T-helper 2 cell treated with Interferon-gamma antibody and Interleukin-4, amounts not matched to agents 5 μg/mL and 100 μg/mL, for 36 hours (primary cell): ENCODE measurements at regions not wholly inside any gene's neighbourhood (a gene's known extent, or its start where the extent isn't known, plus 50 kb on each side); places are given as distances from the start of the nearest gene placed in this dataset.

Source experiments
- DNase-seq: peaks from one replicate; pipeline ENCODE4 v3.0.0; 2021; ENCODE audit warnings: low spot score
- H3K27ac Mint-ChIP-seq: one replicate; pipeline ENCODE4 v1.8.0; 2021; ENCODE audit warnings: mild to moderate bottlenecking, mixed read lengths
- H3K27me3 Mint-ChIP-seq: one replicate; pipeline ENCODE4 v1.8.0; 2021; ENCODE audit warnings: low read depth, mixed read lengths
- H3K36me3 Mint-ChIP-seq: one replicate; pipeline ENCODE4 v1.8.0; 2021; ENCODE audit warnings: low read depth, mixed read lengths
- H3K4me1 Mint-ChIP-seq: one replicate; pipeline ENCODE4 v1.8.0; 2021; ENCODE audit warnings: low read depth, mixed read lengths
- H3K4me3 Mint-ChIP-seq: one replicate; pipeline ENCODE4 v1.8.0; 2022; ENCODE audit warnings: mild to moderate bottlenecking, moderate library complexity, mixed read lengths
- H3K9me3 Mint-ChIP-seq: one replicate; pipeline ENCODE4 v1.8.0; 2021; ENCODE audit warnings: mixed read lengths

DNA sequence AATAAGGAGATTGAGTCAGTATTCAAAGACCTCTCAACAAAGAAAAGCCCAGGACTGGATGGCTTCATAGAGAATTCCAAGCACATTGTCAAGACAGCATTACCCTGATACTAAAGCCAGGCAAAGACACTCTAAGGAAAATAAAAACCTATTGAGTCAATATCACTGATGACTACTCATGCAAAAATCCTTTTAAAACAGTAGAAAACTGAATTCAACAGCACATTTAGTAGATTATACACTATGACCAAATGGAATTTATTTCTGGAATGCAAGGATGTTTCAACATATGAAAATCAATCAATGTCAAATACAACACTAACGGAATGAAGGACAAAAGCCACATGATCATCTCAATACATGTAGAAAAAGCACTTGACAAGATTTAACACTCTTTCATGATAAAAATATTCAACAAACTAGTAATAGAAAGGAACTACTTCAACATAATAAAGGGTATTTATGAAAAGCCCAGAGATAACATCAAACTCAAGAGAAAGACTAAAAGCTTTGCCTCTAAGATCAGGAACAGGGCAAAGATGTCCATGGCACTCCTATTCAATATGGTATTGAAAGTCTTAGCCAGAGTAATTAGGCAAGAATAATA lies 633.3 kb downstream of the ANKRD50 start:
- Mint-ChIP-seq H3K4me3 (no peak overlapping the region), H3K36me3 (no peaks in the 10 kb centered on the region), H3K9me3 (peaks cover 15% of the 10 kb centered on the region), H3K27me3 (no peaks in the 10 kb centered on the region), H3K4me1 (no peaks in the 10 kb centered on the region), H3K27ac (no peak overlapping the region)
- no peak for DNase-seq

DNA sequence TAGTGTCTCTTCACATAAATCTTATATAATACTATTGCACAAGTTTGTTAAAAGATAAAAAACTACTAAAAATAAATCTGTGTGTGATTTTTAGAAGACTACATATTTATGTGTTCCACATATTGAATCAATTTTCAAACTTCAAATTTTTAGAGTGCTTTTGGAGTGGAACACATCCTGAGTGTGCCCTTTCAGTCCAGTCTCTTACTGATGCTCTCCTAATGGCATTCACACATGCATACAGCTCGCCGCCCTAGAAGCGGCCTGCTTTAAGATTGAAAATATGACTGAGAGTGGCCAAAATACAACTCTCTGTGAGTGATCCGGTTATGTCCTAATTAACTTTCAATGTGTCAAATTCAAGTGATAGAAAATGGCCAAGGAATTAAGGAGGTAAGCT lies 628.8 kb downstream of the ANKRD50 start:
- DNase-seq = no peak
- Mint-ChIP-seq H3K27ac (no peak overlapping the region), H3K4me3 (no peak overlapping the region), H3K9me3 (peaks cover 9% of the 10 kb centered on the region), H3K36me3 (no peaks in the 10 kb centered on the region), H3K4me1 (no peaks in the 10 kb centered on the region), H3K27me3 (no peaks in the 10 kb centered on the region)

DNA sequence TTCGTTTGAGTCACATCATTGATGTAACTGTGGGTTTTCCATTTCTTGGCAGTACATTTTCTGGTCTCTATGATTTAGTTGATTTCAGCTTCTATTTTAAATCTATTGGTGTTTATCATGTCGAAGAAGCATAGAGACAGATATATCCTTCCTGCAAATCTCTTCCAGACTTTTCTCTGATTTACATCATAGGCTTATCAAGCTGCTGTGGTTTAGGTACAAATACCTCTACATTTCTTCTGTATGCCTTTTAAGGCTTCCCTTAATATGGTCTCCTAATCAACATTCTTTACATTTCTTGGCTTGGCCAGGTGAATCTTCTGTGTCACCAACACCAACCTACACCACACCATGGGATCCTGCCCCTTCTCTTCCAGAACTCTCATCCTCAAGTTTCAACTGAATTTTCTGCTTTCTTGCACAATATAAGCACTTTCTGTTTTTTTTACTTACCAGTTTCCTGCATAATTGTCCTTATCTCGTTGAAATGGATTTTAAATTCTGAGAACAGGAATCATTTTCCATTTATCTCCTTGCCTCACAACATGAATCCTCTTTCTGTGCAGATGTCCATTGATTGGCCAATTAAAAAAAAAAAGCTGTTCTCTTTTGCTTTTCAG lies 626.9 kb downstream of the ANKRD50 start:
- Mint-ChIP-seq H3K27ac (no peak overlapping the region), H3K27me3 (no peaks in the 10 kb centered on the region), H3K36me3 (no peaks in the 10 kb centered on the region), H3K4me1 (no peaks in the 10 kb centered on the region), H3K4me3 (no peak overlapping the region), H3K9me3 (peaks cover under 1% of the 10 kb centered on the region)
- DNase-seq = no peak

GRCh38 chr4:124090021-124090420 lies 622.5 kb downstream of the ANKRD50 start:
- Mint-ChIP-seq H3K27me3 (no peaks in the 10 kb centered on the region), H3K4me1 (no peaks in the 10 kb centered on the region), H3K27ac (no peak overlapping the region), H3K4me3 (no peak overlapping the region), H3K36me3 (no peaks in the 10 kb centered on the region), H3K9me3 (no peaks in the 10 kb centered on the region)
- no peak for DNase-seq

DNA sequence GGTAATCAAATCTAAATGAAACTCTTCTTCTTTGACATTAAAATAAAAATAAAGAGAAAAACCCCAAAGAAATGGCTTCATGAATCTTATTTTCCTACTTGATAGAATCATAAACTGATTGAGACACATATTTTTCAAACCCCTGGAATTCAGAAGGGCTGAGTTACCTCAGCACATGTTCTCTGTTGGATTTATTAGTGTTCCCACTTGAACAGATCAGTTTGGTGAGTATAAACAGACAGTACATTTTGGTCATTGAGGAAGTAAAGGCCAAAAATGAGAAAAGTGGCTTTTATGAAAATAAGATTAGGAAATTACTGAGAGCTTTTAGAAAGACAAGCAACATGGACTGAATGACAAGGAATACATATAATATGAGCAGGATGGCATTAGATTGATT lies 620.4 kb downstream of the ANKRD50 start:
- no peaks in the 10 kb centered on the region for H3K36me3 Mint-ChIP-seq

GRCh38 chr4:124092541-124092984 lies 620.0 kb downstream of the ANKRD50 start:
- no peaks in the 10 kb centered on the region for H3K4me1 Mint-ChIP-seq
- no peaks in the 10 kb centered on the region for H3K36me3 Mint-ChIP-seq
- H3K4me3 Mint-ChIP-seq = no peak overlapping the region
- no peaks in the 10 kb centered on the region for H3K27me3 Mint-ChIP-seq
- DNase-seq = no peak
- no peaks in the 10 kb centered on the region for H3K9me3 Mint-ChIP-seq
- H3K27ac Mint-ChIP-seq = no peak overlapping the region

More for the DNA sequence above, 620.4 kb downstream of the ANKRD50 start:
- H3K9me3 Mint-ChIP-seq = no peaks in the 10 kb centered on the region
- H3K4me1 Mint-ChIP-seq = no peaks in the 10 kb centered on the region
- no peak overlapping the region for H3K27ac Mint-ChIP-seq
- no peak overlapping the region for H3K4me3 Mint-ChIP-seq
- H3K27me3 Mint-ChIP-seq = no peaks in the 10 kb centered on the region
- DNase-seq = no peak

DNA sequence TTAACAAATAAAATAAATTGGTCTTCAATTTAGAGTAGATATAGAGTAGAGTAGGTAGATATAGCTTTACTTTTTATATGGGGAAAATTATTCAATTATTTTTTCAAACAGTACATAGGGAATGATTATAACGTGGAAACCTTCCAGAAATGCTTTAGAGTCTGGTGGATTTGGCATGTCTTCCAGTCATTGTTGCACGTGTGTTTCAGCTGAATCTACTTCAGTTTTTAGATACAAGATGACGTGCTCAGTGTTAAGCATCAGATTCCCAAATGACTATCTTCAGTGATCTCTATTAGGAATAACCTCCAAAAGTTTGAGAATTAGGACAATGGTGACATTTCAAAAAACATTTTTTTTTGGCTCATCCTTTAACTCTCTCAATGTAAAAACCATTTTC lies 616.9 kb downstream of the ANKRD50 start:
- Mint-ChIP-seq H3K4me1 (no peaks in the 10 kb centered on the region), H3K9me3 (no peaks in the 10 kb centered on the region), H3K27ac (no peak overlapping the region), H3K4me3 (no peak overlapping the region), H3K36me3 (no peaks in the 10 kb centered on the region), H3K27me3 (no peaks in the 10 kb centered on the region)
- DNase-seq = no peak

DNA sequence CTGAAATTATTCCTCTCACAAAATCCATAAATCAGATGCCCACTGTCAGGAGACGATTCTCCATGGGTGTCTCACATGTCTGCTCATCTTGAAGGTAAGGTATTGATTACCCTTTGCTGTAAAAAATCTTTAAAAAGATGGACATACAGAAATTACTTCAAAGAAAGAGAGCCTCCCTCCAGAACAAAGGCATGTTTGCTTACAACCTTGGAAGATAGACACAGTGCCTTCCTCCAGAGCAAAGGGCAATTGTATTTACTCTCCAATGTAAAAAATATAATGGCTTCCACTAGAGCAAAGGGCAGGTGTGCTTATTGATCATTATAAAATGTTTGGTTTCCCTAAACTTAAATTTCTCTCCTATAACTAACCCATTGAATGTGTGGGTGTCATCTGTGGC lies 616.2 kb downstream of the ANKRD50 start:
- H3K27ac Mint-ChIP-seq = no peak overlapping the region
- H3K27me3 Mint-ChIP-seq = no peaks in the 10 kb centered on the region
- H3K9me3 Mint-ChIP-seq = no peaks in the 10 kb centered on the region
- H3K36me3 Mint-ChIP-seq = no peaks in the 10 kb centered on the region
- H3K4me1 Mint-ChIP-seq = no peaks in the 10 kb centered on the region
- no peak overlapping the region for H3K4me3 Mint-ChIP-seq
- no peak for DNase-seq

GRCh38 chr4:124097447-124097846 lies 615.1 kb downstream of the ANKRD50 start:
- DNase-seq = no peak
- no peaks in the 10 kb centered on the region for H3K4me1 Mint-ChIP-seq
- H3K4me3 Mint-ChIP-seq = no peak overlapping the region
- H3K27me3 Mint-ChIP-seq = no peaks in the 10 kb centered on the region
- H3K27ac Mint-ChIP-seq = no peak overlapping the region
- H3K36me3 Mint-ChIP-seq = no peaks in the 10 kb centered on the region
- no peaks in the 10 kb centered on the region for H3K9me3 Mint-ChIP-seq

DNA sequence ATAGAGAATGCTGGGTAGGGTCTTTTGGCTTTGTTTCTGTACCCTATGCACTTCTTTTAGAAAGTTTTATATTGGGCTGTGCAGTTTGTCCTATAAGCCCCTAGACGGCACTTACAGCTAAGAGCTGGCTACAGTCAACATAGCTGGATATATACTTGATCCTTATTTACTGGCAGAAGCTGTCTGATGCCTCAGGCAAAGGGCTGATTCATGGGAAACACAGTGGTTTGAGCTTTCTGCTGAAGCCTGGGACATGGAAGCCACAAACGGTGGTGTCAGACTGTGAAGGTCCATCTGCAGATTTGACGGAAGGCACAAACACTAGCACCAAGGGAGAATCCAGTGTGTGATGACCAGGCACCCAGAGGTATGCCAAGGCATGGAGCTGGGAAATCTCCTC lies 608.4 kb downstream of the ANKRD50 start:
- Mint-ChIP-seq H3K4me1 (no peaks in the 10 kb centered on the region), H3K36me3 (no peaks in the 10 kb centered on the region), H3K4me3 (no peak overlapping the region), H3K9me3 (no peaks in the 10 kb centered on the region), H3K27me3 (no peaks in the 10 kb centered on the region), H3K27ac (no peak overlapping the region)
- DNase-seq = no peak

DNA sequence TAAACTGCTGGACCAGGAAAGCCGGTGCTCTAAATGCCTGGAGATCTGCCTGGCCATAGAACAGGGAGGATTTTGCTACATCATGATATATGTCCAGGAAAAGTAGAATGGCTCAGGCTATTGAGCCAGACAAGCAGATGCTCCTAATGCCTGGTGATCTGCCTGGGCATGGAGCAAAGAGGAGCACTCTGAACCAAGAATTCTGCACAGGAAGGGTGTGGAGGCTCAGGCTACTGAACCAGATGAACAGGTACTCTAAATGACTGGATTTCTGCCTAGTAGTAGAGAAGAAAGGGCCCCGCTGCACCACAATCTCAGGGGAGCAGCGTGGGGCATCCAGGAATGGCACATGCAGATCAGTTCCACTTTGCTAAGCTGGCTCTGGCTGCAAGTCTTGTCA lies 607.9 kb downstream of the ANKRD50 start:
- Mint-ChIP-seq H3K4me3 (no peak overlapping the region), H3K9me3 (no peaks in the 10 kb centered on the region), H3K27me3 (no peaks in the 10 kb centered on the region), H3K36me3 (no peaks in the 10 kb centered on the region), H3K4me1 (no peaks in the 10 kb centered on the region), H3K27ac (no peak overlapping the region)
- DNase-seq = no peak

GRCh38 chr4:124105212-124105611 lies 607.3 kb downstream of the ANKRD50 start:
- no peak overlapping the region for H3K27ac Mint-ChIP-seq
- no peak overlapping the region for H3K4me3 Mint-ChIP-seq
- no peaks in the 10 kb centered on the region for H3K9me3 Mint-ChIP-seq
- no peaks in the 10 kb centered on the region for H3K27me3 Mint-ChIP-seq
- H3K36me3 Mint-ChIP-seq = no peaks in the 10 kb centered on the region
- no peak for DNase-seq
- no peaks in the 10 kb centered on the region for H3K4me1 Mint-ChIP-seq

- no peak for DNase-seq
- Mint-ChIP-seq H3K27me3 (no peaks in the 10 kb centered on the region), H3K27ac (no peak overlapping the region), H3K9me3 (no peaks in the 10 kb centered on the region), H3K36me3 (no peaks in the 10 kb centered on the region), H3K4me3 (no peak overlapping the region), H3K4me1 (no peaks in the 10 kb centered on the region)
These were observed 601.1 kb downstream of the ANKRD50 start for GRCh38 chr4:124111411-124111810.

GRCh38 chr4:124111922-124112321 lies 600.6 kb downstream of the ANKRD50 start:
- no peak overlapping the region for H3K27ac Mint-ChIP-seq
- no peaks in the 10 kb centered on the region for H3K27me3 Mint-ChIP-seq
- H3K36me3 Mint-ChIP-seq = no peaks in the 10 kb centered on the region
- DNase-seq = no peak
- H3K4me1 Mint-ChIP-seq = no peaks in the 10 kb centered on the region
- no peaks in the 10 kb centered on the region for H3K9me3 Mint-ChIP-seq
- no peak overlapping the region for H3K4me3 Mint-ChIP-seq

- Mint-ChIP-seq H3K36me3 (no peaks in the 10 kb centered on the region), H3K9me3 (no peaks in the 10 kb centered on the region), H3K27ac (no peak overlapping the region), H3K27me3 (no peaks in the 10 kb centered on the region), H3K4me3 (no peak overlapping the region), H3K4me1 (no peaks in the 10 kb centered on the region)
- DNase-seq = no peak
These were observed 594.5 kb downstream of the ANKRD50 start for GRCh38 chr4:124118061-124118460.
